ENCODE measurements at regions not wholly inside any gene's neighbourhood (a gene's known extent, or its start where the extent isn't known, plus 50 kb on each side); places are given as distances from the start of the nearest gene placed in this dataset.

DNA sequence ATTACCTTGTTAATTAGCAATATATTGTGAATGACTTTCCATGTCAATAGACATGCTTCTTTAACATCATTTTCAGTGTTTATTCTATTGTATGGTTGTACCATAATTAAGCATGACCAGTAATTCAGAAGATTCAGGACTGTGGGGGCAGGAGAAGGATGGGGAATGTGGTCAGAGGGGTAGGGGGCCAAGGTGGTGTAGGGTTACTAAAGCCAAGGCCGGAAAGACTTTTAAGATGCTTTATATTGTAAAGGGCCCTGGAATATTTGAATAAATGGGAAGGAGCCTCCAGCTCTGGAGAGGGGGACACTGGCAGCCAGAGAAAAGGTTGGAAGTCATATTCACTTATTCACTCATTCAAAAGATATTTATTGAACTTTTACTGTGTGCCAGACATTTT lies 115.7 kb downstream of the FGF18 start (continued):
- no peak for TF ChIP-seq RAD21 (IDR thresholded peaks at IDR 0.05 in 1 of 2, conservative IDR thresholded peaks at IDR 0.05 in 1 of 2; ENCODE audit: low read depth in 2 of 2, low read length in 2 of 2)
- TF ChIP-seq KDM5A (IDR thresholded peaks at IDR 0.05; ENCODE audit: low read length), result no peak
- TF ChIP-seq HDAC6 (IDR thresholded peaks at IDR 0.05; ENCODE audit: low read depth, low read length), result no peak

Measured in H1 (cell line).